GM23338 (cell line): ENCODE measurements at regions not wholly inside any gene's neighbourhood (a gene's known extent, or its start where the extent isn't known, plus 50 kb on each side); places are given as distances from the start of the nearest gene placed in this dataset.

Experiments used
- CREB1 ChIP-seq: fragments of 250-450 bp; sonication (Bioruptor Pico); IDR thresholded peaks from 2 replicates; pipeline ENCODE4 v1.5.0; 2020; ENCODE audit warnings: low read depth, mild to moderate bottlenecking, moderate library complexity
- CTCF ChIP-seq, 2 experiments: fragments of 200-600 bp in 1 of 2; sonication (generic) in 1 of 2; conservative IDR thresholded peaks; 2 replicates each; pipeline versions ENCODE4 v1.5.1 to v1.6.1; 2016 to 2017; ENCODE audit warnings: antibody characterized with exemption in 2 of 2, low read depth in 2 of 2, mild to moderate bottlenecking in 2 of 2, moderate library complexity in 1 of 2
- ETS1 ChIP-seq: IDR thresholded peaks from 2 replicates; pipeline ENCODE4 v1.6.1; 2016; ENCODE audit warnings: antibody characterized with exemption
- EZH2 ChIP-seq: fragments of 200-600 bp; sonication (generic); IDR thresholded peaks from one replicate; pipeline ENCODE4 v1.8.0; 2017; ENCODE audit warnings: antibody characterized with exemption, mild to moderate bottlenecking, low read depth; ENCODE audit not compliant: unreplicated experiment
- EZH2phosphoT487 ChIP-seq: fragments of 200-600 bp; sonication (generic); IDR thresholded peaks from one replicate; pipeline ENCODE4 v1.8.1; 2018; ENCODE audit warnings: antibody characterized with exemption; ENCODE audit not compliant: unreplicated experiment
- JUNB ChIP-seq: IDR thresholded peaks from one replicate; pipeline ENCODE4 v1.6.1; 2016; ENCODE audit warnings: antibody characterized with exemption; ENCODE audit not compliant: unreplicated experiment
- POLR2AphosphoS5 ChIP-seq: IDR thresholded peaks from 2 replicates; pipeline ENCODE4 v1.6.1; 2016; ENCODE audit warnings: antibody characterized with exemption, low read depth
- REST ChIP-seq: IDR thresholded peaks from one replicate; pipeline ENCODE4 v1.6.1; 2018; ENCODE audit warnings: antibody characterized with exemption; ENCODE audit not compliant: unreplicated experiment
- STAT1 ChIP-seq: IDR thresholded peaks from one replicate; pipeline ENCODE4 v1.6.1; 2016; ENCODE audit warnings: antibody characterized with exemption; ENCODE audit not compliant: unreplicated experiment
- ZNF462 ChIP-seq: fragments of 250-450 bp; sonication (Bioruptor Pico); IDR thresholded peaks from 2 replicates; pipeline ENCODE4 v1.5.0; 2020; ENCODE audit warnings: mild to moderate bottlenecking, moderate library complexity

- no peak for TF ChIP-seq CREB1
- TF ChIP-seq CTCF (conservative IDR thresholded peaks at IDR 0.05; ENCODE audit: low read depth in 2 of 2), result no peak
- TF ChIP-seq STAT1, result no peak
- TF ChIP-seq POLR2AphosphoS5, result no peak
- TF ChIP-seq REST, result no peak
- TF ChIP-seq EZH2phosphoT487, result no peak
- TF ChIP-seq EZH2, result no peak
- TF ChIP-seq ETS1, result no peak
- no peak for TF ChIP-seq JUNB
- TF ChIP-seq ZNF462 (CRISPR knock-in tag), result no peak
Measured at GRCh38 chr12:87676731-87677130, 352.5 kb downstream of the C12orf50 start.
